ENCODE measurements at regions not wholly inside any gene's neighbourhood (a gene's known extent, or its start where the extent isn't known, plus 50 kb on each side); places are given as distances from the start of the nearest gene placed in this dataset.
"Not testable (repeated sequence)": the region's sequence is repeated elsewhere in the genome, so short reads cannot be mapped to it uniquely, and the experiment has no call there.

DNA sequence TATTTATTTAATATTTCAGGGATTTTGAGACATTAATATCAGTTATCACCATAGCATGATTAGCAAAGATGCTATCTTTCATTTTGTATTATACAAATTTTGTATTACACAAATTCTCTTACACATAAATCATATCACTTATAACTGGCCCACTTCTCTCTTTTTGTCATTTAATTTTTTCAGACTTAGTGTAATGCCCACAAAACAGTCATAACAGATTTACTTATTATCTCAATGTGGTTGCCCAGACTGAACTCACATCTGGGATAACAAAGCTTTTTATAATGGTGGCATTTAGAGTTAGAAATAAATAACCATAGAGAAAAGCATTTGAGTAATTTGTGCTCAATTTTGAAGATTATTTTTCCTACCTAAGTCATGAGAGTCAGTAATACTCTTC lies 148.3 kb downstream of the TFAP2B start:
- CTCF ChIA-PET = no interaction called here
- ATAC-seq (no peak), DNase-seq (no peak)
- no peaks in the 10 kb centered on the region for H3K4me1 Mint-ChIP-seq (ENCODE audit: low read depth)
- H3K36me3 Mint-ChIP-seq (ENCODE audit: low read depth) = no peaks in the 10 kb centered on the region
- H3K27me3 Mint-ChIP-seq = no peaks in the 10 kb centered on the region
- H3K9me3 Mint-ChIP-seq = no peaks in the 10 kb centered on the region
- POLR2A ChIA-PET = no interaction called here
- H3K27ac Mint-ChIP-seq = no peak overlapping the region
- TF ChIP-seq, protein P1, sequence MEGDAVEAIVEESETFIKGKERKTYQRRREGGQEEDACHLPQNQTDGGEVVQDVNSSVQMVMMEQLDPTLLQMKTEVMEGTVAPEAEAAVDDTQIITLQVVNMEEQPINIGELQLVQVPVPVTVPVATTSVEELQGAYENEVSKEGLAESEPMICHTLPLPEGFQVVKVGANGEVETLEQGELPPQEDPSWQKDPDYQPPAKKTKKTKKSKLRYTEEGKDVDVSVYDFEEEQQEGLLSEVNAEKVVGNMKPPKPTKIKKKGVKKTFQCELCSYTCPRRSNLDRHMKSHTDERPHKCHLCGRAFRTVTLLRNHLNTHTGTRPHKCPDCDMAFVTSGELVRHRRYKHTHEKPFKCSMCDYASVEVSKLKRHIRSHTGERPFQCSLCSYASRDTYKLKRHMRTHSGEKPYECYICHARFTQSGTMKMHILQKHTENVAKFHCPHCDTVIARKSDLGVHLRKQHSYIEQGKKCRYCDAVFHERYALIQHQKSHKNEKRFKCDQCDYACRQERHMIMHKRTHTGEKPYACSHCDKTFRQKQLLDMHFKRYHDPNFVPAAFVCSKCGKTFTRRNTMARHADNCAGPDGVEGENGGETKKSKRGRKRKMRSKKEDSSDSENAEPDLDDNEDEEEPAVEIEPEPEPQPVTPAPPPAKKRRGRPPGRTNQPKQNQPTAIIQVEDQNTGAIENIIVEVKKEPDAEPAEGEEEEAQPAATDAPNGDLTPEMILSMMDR (IDR thresholded peaks at IDR 0.05) = no peak
- no peak overlapping the region for H3K4me3 Mint-ChIP-seq
- intact Hi-C loops (cut with micrococcal nuclease) = no loop called here

DNA sequence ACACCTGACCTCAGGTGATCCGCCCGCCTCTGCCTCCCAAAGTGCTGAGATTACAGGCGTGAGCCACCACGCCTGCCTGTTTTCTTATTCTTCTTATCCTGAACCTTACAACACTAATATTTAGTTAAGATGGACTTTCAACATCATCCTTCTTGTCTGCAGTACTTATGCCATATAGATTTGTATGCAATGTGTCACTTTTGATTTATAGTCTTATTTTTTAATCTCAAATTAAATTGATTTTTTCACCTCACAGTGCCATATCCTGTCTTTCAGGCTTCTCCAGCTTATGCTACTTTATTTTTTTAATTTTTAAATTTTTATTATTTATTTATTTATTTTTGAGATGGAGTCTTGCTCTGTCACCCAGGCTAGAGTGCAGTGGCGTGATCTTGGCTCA lies 149.6 kb downstream of the TFAP2B start:
- H3K36me3 Mint-ChIP-seq (ENCODE audit: low read depth); H3K4me1 Mint-ChIP-seq (ENCODE audit: low read depth); POLR2A ChIA-PET; ATAC-seq; H3K9me3 Mint-ChIP-seq; DNase-seq; CTCF ChIA-PET; intact Hi-C loops (cut with micrococcal nuclease); H3K4me3 Mint-ChIP-seq; H3K27me3 Mint-ChIP-seq; H3K27ac Mint-ChIP-seq: not testable (repeated sequence)

DNA sequence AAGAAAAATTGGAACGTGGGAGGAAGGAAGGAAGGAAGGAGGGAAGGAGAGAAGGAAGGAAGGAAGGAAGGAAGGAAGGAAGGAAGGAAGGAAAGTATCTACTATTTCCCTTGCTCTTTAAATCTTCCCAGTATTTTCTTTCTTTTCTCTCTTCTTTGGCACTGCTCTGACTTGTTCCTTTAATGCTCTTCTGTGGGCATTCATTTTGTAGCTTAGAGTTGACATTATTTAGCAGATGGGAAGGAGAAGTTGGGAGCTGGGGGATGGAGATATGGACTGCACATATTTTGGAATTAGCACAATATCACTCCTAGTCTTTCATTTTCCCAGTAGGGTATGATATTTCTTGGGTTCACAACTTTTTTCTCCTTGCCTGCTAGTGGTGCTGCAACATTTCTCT lies 152.2 kb downstream of the TFAP2B start:
- no peaks in the 10 kb centered on the region for H3K9me3 Mint-ChIP-seq

DNA sequence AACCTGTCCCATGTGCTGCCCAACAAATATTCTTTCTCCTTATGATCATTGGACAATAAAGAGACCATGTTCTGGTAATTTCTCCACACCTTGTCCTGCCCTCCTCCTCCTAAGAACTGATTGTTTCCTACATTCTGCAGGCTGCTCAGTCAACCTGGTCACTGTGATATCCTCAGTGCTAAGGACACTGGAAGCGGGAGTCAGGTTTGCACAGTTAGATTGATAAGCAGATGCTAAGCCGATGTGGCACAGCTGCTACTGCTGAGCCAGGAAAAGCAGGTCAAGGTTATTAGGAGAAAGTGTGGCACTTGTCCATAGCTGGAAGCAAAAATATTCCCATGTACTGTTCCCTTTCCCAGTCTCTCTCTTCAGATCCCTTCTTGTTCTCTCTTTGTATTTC lies 154.8 kb downstream of the TFAP2B start:
- Mint-ChIP-seq H3K36me3 (ENCODE audit: low read depth) (no peaks in the 10 kb centered on the region), H3K27ac (no peak overlapping the region), H3K4me3 (no peak overlapping the region), H3K27me3 (no peaks in the 10 kb centered on the region), H3K9me3 (no peaks in the 10 kb centered on the region), H3K4me1 (ENCODE audit: low read depth) (no peaks in the 10 kb centered on the region)
- no peak for ATAC-seq
- no peak for DNase-seq
- ChIA-PET CTCF (no interaction called here), POLR2A (no interaction called here)
- TF ChIP-seq, protein P1 (IDR thresholded peaks at IDR 0.05) = no peak
- intact Hi-C loops (cut with micrococcal nuclease) = no loop called here

More for the DNA sequence above, 152.2 kb downstream of the TFAP2B start:
- TF ChIP-seq, protein P1 (IDR thresholded peaks at IDR 0.05) = no peak
- ChIA-PET CTCF (no interaction called here), POLR2A (no interaction called here)
- ATAC-seq (no peak), DNase-seq (no peak)
- no peak overlapping the region for H3K27ac Mint-ChIP-seq
- no peak overlapping the region for H3K4me3 Mint-ChIP-seq
- no peaks in the 10 kb centered on the region for H3K27me3 Mint-ChIP-seq
- H3K4me1 Mint-ChIP-seq (ENCODE audit: low read depth) = no peaks in the 10 kb centered on the region
- no peaks in the 10 kb centered on the region for H3K36me3 Mint-ChIP-seq (ENCODE audit: low read depth)
- intact Hi-C loops (cut with micrococcal nuclease) = no loop called here

DNA sequence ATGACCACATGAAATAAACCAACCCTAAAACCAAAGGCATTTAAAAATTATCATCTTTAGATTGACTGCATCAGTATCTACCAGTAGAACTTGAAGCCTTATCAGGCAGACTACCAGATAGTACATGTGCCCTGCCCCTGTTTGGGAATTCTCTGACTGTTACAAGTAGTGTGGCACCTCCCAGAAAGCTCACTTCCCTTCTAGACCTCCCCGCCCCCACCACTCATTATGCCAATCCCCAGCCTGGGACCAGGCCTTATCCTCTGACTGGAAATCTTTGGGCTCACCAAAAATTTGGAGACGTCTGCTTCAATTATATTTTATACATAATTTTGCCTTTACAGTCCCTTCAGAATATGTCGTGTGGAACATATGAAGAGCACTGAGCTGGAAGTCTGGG lies 155.6 kb downstream of the TFAP2B start:
- Mint-ChIP-seq H3K9me3 (no peaks in the 10 kb centered on the region), H3K4me1 (ENCODE audit: low read depth) (no peaks in the 10 kb centered on the region), H3K36me3 (ENCODE audit: low read depth) (no peaks in the 10 kb centered on the region), H3K27me3 (no peaks in the 10 kb centered on the region), H3K27ac (no peak overlapping the region), H3K4me3 (no peak overlapping the region)
- CTCF ChIA-PET = no interaction called here
- TF ChIP-seq, protein P1 (IDR thresholded peaks at IDR 0.05) = no peak
- POLR2A ChIA-PET = no interaction called here
- intact Hi-C loops (cut with micrococcal nuclease) = no loop called here
- DNase-seq (no peak), ATAC-seq (no peak)

DNA sequence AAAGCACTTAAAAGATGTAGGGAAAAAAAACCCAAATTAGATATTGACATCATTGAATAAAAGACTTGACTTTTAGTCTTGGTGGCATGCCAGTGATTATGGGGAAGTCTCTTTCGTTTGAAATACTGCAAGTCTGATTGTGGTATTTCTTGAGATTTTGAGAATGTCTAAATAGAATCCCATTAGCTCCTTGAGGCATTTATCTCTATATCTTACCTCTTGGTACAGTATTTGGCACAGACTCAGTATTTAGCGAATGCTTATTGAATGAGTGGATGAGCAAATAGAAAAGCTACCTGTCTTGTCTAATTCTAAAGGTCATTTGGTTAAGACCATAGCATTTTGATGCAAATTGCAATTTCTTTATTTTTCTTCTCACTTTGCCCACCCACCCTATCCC lies 156.5 kb downstream of the TFAP2B start:
- ChIA-PET CTCF (no interaction called here), POLR2A (no interaction called here)
- intact Hi-C loops (cut with micrococcal nuclease) = no loop called here
- H3K9me3 Mint-ChIP-seq = no peaks in the 10 kb centered on the region
- no peaks in the 10 kb centered on the region for H3K27me3 Mint-ChIP-seq
- TF ChIP-seq, protein P1 (IDR thresholded peaks at IDR 0.05) = no peak
- no peaks in the 10 kb centered on the region for H3K36me3 Mint-ChIP-seq (ENCODE audit: low read depth)
- ATAC-seq = no peak
- no peak overlapping the region for H3K4me3 Mint-ChIP-seq
- no peaks in the 10 kb centered on the region for H3K4me1 Mint-ChIP-seq (ENCODE audit: low read depth)
- no peak overlapping the region for H3K27ac Mint-ChIP-seq
- no peak for DNase-seq
